Astrocyte (in vitro differentiated cells and primary cell): ENCODE measurements at regions not wholly inside any gene's neighbourhood (a gene's known extent, or its start where the extent isn't known, plus 50 kb on each side); places are given as distances from the start of the nearest gene placed in this dataset.

Experiments
- DNase-seq: peaks from one replicate; pipeline ENCODE4 v3.0.0-alpha.2; 2010; ENCODE audit warnings: low read depth
- FAIRE-seq: peaks from 2 replicates; lab custom pipeline; 2011; peaks lifted over from hg19 to GRCh38; lab: Jason Lieb, UNC
- H2AFZ ChIP-seq: 2 replicates; pipeline ENCODE4 v1.6.0; 2012; ENCODE audit warnings: low read depth, low read length, inconsistent platforms
- H3K27ac ChIP-seq: 2 replicates; pipeline ENCODE4 v1.5.1; 2011; ENCODE audit warnings: low read depth, low read length, inconsistent platforms
- H3K27me3 ChIP-seq: 2 replicates; pipeline ENCODE4 v1.6.0; 2011; ENCODE audit warnings: low read length, inconsistent platforms; ENCODE audit not compliant: insufficient read depth
- H3K36me3 ChIP-seq: 2 replicates; pipeline ENCODE4 v1.5.1; 2011; ENCODE audit warnings: low read length, inconsistent platforms; ENCODE audit not compliant: insufficient read depth
- H3K4me1 ChIP-seq: 2 replicates; pipeline ENCODE4 v1.5.1; 2011; ENCODE audit warnings: low read length, inconsistent platforms; ENCODE audit not compliant: insufficient read depth
- H3K4me2 ChIP-seq: 2 replicates; pipeline ENCODE4 v1.6.0; 2012; ENCODE audit warnings: low read length, inconsistent platforms
- H3K4me3 ChIP-seq: 2 replicates; pipeline ENCODE4 v1.5.1; 2011; ENCODE audit warnings: low read depth, mild to moderate bottlenecking, low read length, inconsistent platforms; ENCODE audit not compliant: insufficient read depth
- H3K79me2 ChIP-seq: 2 replicates; pipeline ENCODE4 v1.6.0; 2012; ENCODE audit warnings: mild to moderate bottlenecking, low read length, inconsistent platforms; ENCODE audit not compliant: insufficient read depth
- H3K9ac ChIP-seq: 2 replicates; pipeline ENCODE4 v1.6.0; 2012; ENCODE audit warnings: mild to moderate bottlenecking, low read length, inconsistent platforms
- H3K9me3 ChIP-seq: 2 replicates; pipeline ENCODE4 v1.5.1; 2012; ENCODE audit warnings: low read depth, mild to moderate bottlenecking, low read length, inconsistent platforms; ENCODE audit not compliant: insufficient read depth
- H4K20me1 ChIP-seq: 2 replicates; pipeline ENCODE4 v1.6.0; 2012; ENCODE audit warnings: low read length, inconsistent platforms; ENCODE audit not compliant: insufficient read depth
- H3K27ac Mint-ChIP-seq: one replicate; pipeline ENCODE4 v1.8.0; 2021; ENCODE audit warnings: mild to moderate bottlenecking, mixed read lengths; ENCODE audit not compliant: unreplicated experiment
- H3K27me3 Mint-ChIP-seq: one replicate; pipeline ENCODE4 v1.8.0; 2021; ENCODE audit warnings: low read depth, mixed read lengths; ENCODE audit not compliant: unreplicated experiment
- H3K36me3 Mint-ChIP-seq: one replicate; pipeline ENCODE4 v1.8.0; 2021; ENCODE audit warnings: low read depth, mixed read lengths; ENCODE audit not compliant: unreplicated experiment
- H3K4me1 Mint-ChIP-seq: one replicate; pipeline ENCODE4 v1.8.0; 2021; ENCODE audit warnings: low read depth, mixed read lengths; ENCODE audit not compliant: unreplicated experiment
- H3K4me3 Mint-ChIP-seq: one replicate; pipeline ENCODE4 v1.8.0; 2021; ENCODE audit warnings: mild to moderate bottlenecking, moderate library complexity, mixed read lengths; ENCODE audit not compliant: unreplicated experiment
- H3K9me3 Mint-ChIP-seq: one replicate; pipeline ENCODE4 v1.8.0; 2021; ENCODE audit warnings: mild to moderate bottlenecking, mixed read lengths; ENCODE audit not compliant: unreplicated experiment
- EZH2 ChIP-seq: IDR thresholded peaks from 2 replicates; pipeline ENCODE4 v1.6.1; 2012; ENCODE audit warnings: mild to moderate bottlenecking, low read length, inconsistent platforms; ENCODE audit not compliant: insufficient read depth
- TF ChIP-seq, protein P1 (sequence below): IDR thresholded peaks from 2 replicates; pipeline ENCODE4 v1.5.1; 2011; ENCODE audit warnings: low read depth, mild to moderate bottlenecking, inconsistent platforms, low read length, moderate library complexity; ENCODE audit not compliant: insufficient read depth

DNA sequence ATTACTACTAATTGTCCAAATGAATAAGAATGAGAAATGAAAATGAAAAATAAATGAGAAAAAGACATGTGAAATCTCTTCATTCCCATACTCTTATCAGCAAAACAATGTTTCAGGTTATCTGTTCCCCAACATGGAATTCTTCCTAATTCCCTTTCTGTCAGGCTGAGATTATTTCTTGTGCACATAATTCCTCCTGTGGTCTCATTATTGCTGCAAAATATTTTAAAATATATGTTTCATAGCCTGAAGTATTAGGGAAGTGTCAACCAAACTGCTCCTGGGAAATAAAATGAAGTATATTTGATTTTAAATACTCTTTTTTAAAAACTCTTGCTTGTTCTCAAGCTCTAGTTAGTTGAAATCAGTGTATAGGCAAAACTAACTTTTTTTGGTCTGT, 314.9 kb downstream of the USP25 start:
- H3K27me3 ChIP-seq = no peaks in the 10 kb centered on the region
- H3K9ac ChIP-seq = no peak overlapping the region
- no peaks in the 10 kb centered on the region for H3K9me3 ChIP-seq
- no peak for FAIRE-seq
- no peak overlapping the region for H2AFZ ChIP-seq
- no peak overlapping the region for H3K4me3 ChIP-seq
- Mint-ChIP-seq H3K9me3 (no peaks in the 10 kb centered on the region), H3K36me3 (peaks cover 2% of the 10 kb centered on the region), H3K27me3 (no peaks in the 10 kb centered on the region), H3K4me1 (no peaks in the 10 kb centered on the region), H3K27ac (no peak overlapping the region), H3K4me3 (no peak overlapping the region)
- TF ChIP-seq, protein P1, sequence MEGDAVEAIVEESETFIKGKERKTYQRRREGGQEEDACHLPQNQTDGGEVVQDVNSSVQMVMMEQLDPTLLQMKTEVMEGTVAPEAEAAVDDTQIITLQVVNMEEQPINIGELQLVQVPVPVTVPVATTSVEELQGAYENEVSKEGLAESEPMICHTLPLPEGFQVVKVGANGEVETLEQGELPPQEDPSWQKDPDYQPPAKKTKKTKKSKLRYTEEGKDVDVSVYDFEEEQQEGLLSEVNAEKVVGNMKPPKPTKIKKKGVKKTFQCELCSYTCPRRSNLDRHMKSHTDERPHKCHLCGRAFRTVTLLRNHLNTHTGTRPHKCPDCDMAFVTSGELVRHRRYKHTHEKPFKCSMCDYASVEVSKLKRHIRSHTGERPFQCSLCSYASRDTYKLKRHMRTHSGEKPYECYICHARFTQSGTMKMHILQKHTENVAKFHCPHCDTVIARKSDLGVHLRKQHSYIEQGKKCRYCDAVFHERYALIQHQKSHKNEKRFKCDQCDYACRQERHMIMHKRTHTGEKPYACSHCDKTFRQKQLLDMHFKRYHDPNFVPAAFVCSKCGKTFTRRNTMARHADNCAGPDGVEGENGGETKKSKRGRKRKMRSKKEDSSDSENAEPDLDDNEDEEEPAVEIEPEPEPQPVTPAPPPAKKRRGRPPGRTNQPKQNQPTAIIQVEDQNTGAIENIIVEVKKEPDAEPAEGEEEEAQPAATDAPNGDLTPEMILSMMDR = no peak
- TF ChIP-seq EZH2 = no peak
- H3K27ac ChIP-seq = no peak overlapping the region
- H3K4me1 ChIP-seq = no peaks in the 10 kb centered on the region
- DNase-seq = no peak
- H3K36me3 ChIP-seq = no peaks in the 10 kb centered on the region
- H4K20me1 ChIP-seq = no peaks in the 10 kb centered on the region
- H3K79me2 ChIP-seq = no peaks in the 10 kb centered on the region
- H3K4me2 ChIP-seq = no peak overlapping the region

DNA sequence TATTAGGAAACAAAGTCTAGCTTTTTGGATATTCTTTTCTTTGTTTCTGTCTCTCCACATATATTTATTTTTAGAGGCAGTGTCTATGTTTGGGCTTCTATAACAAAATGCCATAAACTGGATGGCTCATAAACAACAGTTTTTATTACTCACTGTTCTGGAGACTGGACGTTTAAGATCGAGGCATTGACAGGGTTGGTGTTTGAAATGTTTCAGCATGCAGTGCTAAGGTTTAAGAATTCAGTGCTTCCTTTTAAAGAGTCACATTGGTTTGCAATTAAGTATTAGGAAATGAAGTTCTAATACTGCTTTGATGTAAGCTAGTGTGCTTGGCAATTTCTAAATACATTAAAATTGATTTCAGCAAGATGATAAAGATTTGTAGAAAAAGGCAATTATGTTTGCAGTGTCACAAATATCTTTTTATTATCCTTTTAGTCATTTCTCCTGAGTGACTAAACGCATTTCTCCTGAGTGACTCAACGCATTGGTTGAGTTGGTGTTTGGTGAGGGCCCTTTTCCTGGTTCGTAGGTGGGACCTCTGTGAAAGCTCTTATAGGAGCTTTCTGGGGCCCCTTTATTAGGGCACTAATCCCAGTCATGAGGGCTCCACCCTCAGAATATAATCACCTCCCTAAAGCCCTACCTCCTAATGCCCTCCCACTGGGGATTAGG, 317.0 kb downstream of the USP25 start:
- no peaks in the 10 kb centered on the region for H3K4me1 ChIP-seq
- H3K27ac Mint-ChIP-seq = no peak overlapping the region
- no peak for FAIRE-seq
- no peak overlapping the region for H3K27ac ChIP-seq
- H3K9me3 ChIP-seq = no peaks in the 10 kb centered on the region
- no peaks in the 10 kb centered on the region for H3K27me3 ChIP-seq
- H3K4me2 ChIP-seq = peak overlapping the region; percentile 6
- peak; percentile 30 for DNase-seq
- no peak overlapping the region for H3K4me3 ChIP-seq
- H3K79me2 ChIP-seq = no peaks in the 10 kb centered on the region
- no peaks in the 10 kb centered on the region for H4K20me1 ChIP-seq
- no peak overlapping the region for H2AFZ ChIP-seq
- TF ChIP-seq EZH2 = no peak
- TF ChIP-seq, protein P1 = no peak
- H3K9ac ChIP-seq = no peak overlapping the region
- no peaks in the 10 kb centered on the region for H3K27me3 Mint-ChIP-seq
- H3K4me3 Mint-ChIP-seq = no peak overlapping the region
- no peaks in the 10 kb centered on the region for H3K36me3 Mint-ChIP-seq
- H3K4me1 Mint-ChIP-seq = no peaks in the 10 kb centered on the region
- no peaks in the 10 kb centered on the region for H3K36me3 ChIP-seq
- H3K9me3 Mint-ChIP-seq = no peaks in the 10 kb centered on the region

DNA sequence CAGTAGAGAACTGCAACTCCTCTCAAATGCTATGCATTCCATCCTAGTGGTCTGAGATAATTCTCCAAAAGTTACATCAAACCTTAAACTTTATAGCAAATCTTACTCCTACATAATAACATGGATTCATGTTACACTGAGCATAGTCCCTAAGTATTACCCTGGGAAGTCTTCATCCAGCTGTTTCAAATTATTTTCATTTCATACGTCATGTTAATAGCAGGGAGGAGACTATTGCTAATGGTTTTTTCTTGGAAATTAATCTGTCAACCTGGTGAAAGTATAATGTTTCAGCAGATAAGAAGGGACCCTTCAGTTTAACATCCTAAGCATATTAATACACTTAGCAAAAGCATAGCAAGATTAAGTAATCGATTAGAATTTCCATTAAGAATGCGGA, 318.1 kb downstream of the USP25 start:
- H3K4me1 Mint-ChIP-seq = no peaks in the 10 kb centered on the region
- no peak overlapping the region for H3K27ac Mint-ChIP-seq
- H3K36me3 Mint-ChIP-seq = no peaks in the 10 kb centered on the region
- H3K4me2 ChIP-seq = no peak overlapping the region
- H3K4me1 ChIP-seq = no peaks in the 10 kb centered on the region
- H3K4me3 ChIP-seq = no peak overlapping the region
- FAIRE-seq (no peak), DNase-seq (peak; percentile 49)
- TF ChIP-seq, protein P1 = no peak
- TF ChIP-seq EZH2 = no peak
- H3K27me3 Mint-ChIP-seq = no peaks in the 10 kb centered on the region
- H2AFZ ChIP-seq = no peak overlapping the region
- H3K27ac ChIP-seq = no peak overlapping the region
- H4K20me1 ChIP-seq = no peaks in the 10 kb centered on the region
- H3K36me3 ChIP-seq = no peaks in the 10 kb centered on the region
- H3K27me3 ChIP-seq = no peaks in the 10 kb centered on the region
- no peak overlapping the region for H3K4me3 Mint-ChIP-seq
- no peaks in the 10 kb centered on the region for H3K9me3 ChIP-seq
- no peak overlapping the region for H3K9ac ChIP-seq
- H3K79me2 ChIP-seq = no peaks in the 10 kb centered on the region
- no peaks in the 10 kb centered on the region for H3K9me3 Mint-ChIP-seq
